ENCODE measurements at regions not wholly inside any gene's neighbourhood (a gene's known extent, or its start where the extent isn't known, plus 50 kb on each side); places are given as distances from the start of the nearest gene placed in this dataset.
A peak's percentile ranks its signal among the peaks of the same experiment; 100 is the strongest.

DNA sequence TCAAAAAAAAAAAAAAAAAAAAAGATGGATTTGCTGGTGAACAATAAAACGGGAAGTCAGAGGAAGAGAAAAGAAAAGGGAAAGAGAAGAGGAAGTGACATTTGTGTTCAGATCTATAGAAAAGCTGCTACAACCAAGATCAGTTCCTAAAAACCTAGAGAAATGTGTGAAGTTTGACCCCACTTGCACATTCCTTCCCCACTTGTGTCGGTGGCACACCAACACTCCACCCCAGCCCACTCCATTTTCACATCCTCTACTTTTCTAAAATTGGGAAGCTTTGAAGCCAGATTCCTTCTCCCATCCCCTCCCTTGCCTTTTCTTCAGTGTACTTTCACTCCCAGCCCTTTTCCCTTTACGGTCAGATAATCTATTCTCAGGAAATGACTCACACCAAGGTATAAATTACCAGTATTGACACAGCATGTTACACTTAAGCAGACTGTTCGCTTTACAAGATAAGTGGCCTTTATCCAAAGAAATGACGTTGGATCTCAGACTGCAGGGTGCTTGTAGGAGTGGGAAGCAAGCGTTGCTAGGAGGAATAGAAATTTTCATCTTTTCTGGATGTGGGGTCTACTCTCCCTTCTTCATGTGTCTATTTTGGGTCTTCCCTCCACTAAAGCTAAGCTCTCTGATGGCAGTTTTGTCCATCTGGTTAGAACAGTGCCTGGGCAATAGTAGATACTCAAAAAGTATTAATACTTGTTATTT, 92.5 kb upstream of the ADGRF1 start:
- TF ChIP-seq, protein P1, sequence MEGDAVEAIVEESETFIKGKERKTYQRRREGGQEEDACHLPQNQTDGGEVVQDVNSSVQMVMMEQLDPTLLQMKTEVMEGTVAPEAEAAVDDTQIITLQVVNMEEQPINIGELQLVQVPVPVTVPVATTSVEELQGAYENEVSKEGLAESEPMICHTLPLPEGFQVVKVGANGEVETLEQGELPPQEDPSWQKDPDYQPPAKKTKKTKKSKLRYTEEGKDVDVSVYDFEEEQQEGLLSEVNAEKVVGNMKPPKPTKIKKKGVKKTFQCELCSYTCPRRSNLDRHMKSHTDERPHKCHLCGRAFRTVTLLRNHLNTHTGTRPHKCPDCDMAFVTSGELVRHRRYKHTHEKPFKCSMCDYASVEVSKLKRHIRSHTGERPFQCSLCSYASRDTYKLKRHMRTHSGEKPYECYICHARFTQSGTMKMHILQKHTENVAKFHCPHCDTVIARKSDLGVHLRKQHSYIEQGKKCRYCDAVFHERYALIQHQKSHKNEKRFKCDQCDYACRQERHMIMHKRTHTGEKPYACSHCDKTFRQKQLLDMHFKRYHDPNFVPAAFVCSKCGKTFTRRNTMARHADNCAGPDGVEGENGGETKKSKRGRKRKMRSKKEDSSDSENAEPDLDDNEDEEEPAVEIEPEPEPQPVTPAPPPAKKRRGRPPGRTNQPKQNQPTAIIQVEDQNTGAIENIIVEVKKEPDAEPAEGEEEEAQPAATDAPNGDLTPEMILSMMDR (conservative IDR thresholded peaks at IDR 0.05; ENCODE audit: low read depth, low read length), result no peak
- peak; percentile 94 for DNase-seq (ENCODE audit: low read depth)
- H3K4me3 ChIP-seq (ENCODE audit: low read depth, low read length), result no peak overlapping the region

DNA sequence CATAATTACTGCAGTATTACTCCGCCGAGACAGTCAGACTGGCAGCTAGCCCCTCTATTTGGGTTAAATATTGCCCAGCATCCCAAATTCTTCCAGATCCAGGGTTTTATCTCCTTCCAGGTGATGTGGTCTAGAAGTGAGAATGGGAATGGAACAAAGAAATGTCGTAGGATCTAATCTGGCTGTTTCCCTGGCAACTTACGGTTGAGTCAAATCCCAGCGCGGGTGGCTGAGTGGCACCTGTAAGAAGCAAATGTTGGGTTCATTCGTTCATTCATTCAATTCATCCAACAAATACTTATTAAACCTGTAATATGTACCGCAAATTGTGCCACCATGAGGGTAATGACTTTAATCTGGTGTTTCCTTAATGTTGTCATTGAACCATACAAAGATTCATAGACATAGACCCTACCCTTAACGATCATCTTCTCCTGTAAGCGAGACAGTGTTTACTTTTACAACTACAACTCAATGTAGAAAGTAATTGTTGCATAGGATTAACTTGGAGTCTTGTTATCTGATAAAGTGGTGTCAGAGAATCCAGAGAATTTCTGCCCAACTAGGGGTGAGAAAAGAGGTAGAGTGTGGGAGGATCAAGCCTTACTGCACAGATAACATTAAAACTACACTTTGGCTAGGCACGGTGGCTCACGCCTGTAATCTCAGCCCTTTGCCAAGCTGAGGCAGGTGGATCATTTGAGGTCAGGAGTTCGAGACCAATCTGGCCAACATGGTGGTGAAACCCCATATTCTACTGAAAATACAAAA, 91.3 kb upstream of the ADGRF1 start:
- TF ChIP-seq, protein P1 (conservative IDR thresholded peaks at IDR 0.05; ENCODE audit: low read depth, low read length), result no peak
- DNase-seq (ENCODE audit: low read depth), result no peak

DNA sequence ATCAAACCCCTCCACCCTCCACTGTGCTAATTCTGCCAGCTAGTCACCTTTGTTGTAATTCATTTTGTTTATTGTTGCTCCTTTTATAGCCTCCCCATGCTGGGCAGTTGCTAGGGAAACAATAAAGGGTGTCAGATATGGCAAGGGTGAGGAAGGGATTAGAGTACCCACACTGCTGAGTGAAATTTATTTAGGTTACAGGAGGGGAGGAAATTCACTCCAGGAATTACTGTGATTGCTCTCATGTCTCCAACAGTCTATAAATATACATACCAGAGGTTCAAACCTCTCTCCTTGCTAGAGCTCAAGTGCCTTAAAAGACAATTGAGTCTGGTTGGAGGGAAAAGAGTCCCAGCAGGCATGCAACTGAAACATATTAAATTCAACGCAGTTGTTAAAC, 90.6 kb upstream of the ADGRF1 start:
- DNase-seq (ENCODE audit: low read depth), result no peak
- H3K4me3 ChIP-seq (ENCODE audit: low read depth, low read length), result no peak overlapping the region
- TF ChIP-seq, protein P1 (conservative IDR thresholded peaks at IDR 0.05; ENCODE audit: low read depth, low read length), result no peak

More for the DNA sequence above, 91.3 kb upstream of the ADGRF1 start:
- no peak overlapping the region for H3K4me3 ChIP-seq (ENCODE audit: low read depth, low read length)

DNA sequence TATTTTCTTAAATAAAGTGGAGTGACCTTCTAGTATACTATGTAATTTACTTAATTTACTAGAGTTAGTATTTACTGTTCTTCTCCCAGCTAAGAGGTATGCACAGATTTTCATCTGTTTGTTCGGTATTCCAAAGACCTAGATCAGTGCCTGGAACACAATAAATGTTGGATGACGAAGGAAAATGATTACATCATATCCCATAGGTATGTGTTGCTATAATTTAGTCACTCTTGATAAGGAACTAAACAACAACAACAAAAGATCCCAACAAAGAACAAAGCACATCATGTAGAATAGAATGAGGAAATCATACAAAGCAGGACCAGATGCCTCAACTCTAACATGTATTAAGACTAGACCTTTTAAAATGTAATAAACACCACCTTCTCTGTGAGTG, 89.6 kb upstream of the ADGRF1 start:
- TF ChIP-seq, protein P1 (conservative IDR thresholded peaks at IDR 0.05; ENCODE audit: low read depth, low read length), result no peak

DNA sequence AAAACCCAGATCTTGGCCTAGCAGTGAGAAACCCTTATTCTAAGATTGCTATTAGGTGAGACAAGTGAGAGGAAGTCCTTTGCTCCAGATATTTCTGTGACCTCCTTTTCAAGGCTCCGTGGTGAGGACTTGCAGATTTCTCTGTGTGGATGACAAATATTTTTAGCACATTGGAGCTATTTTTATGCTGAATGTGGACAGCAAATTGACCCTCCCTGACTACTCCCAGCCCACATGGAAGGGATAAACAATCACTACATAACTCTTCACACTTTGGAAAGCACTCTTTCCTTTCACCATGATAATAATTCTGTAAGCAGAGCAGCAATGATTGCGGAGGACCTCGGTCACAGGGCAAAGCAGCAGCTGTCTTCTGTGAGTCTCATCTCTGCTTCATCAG, 88.0 kb upstream of the ADGRF1 start:
- H3K4me3 ChIP-seq (ENCODE audit: low read depth, low read length), result no peak overlapping the region
- TF ChIP-seq, protein P1 (conservative IDR thresholded peaks at IDR 0.05; ENCODE audit: low read depth, low read length), result no peak
- DNase-seq (ENCODE audit: low read depth), result no peak

More for the DNA sequence above, 89.6 kb upstream of the ADGRF1 start:
- no peak for DNase-seq (ENCODE audit: low read depth)
- no peak overlapping the region for H3K4me3 ChIP-seq (ENCODE audit: low read depth, low read length)

DNA sequence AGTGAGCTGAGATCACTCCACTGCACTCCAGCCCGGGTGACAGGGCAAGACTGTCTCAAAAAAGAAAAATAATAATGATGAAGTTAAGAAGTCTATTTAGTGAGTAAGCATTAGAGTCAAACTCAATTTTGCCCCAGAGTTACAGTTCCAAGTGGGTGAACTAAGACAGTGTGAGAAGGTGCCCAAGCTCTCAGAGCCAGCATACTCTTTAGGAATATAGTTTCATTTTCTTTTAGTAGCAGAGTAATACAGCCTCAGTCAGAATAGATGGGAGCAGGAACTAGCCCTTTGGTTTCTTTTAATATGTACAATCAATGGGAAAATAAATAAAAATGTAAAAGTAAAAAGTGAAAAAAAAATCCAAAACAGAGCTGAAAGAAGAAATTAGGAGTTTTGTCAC, 87.0 kb upstream of the ADGRF1 start:
- TF ChIP-seq, protein P1 (conservative IDR thresholded peaks at IDR 0.05; ENCODE audit: low read depth, low read length), result no peak
- DNase-seq (ENCODE audit: low read depth), result no peak
- no peak overlapping the region for H3K4me3 ChIP-seq (ENCODE audit: low read depth, low read length)
